ENCODE measurements at regions not wholly inside any gene's neighbourhood (a gene's known extent, or its start where the extent isn't known, plus 50 kb on each side); places are given as distances from the start of the nearest gene placed in this dataset.

GRCh38 chr6:11393713-11394627 lies 143.6 kb upstream of the TMEM170B start:
- intact Hi-C loops (cut with DNase I), result no loop called here
- DNase-seq (ENCODE audit: missing footprints) (no peak), ATAC-seq (no peak)

DNA sequence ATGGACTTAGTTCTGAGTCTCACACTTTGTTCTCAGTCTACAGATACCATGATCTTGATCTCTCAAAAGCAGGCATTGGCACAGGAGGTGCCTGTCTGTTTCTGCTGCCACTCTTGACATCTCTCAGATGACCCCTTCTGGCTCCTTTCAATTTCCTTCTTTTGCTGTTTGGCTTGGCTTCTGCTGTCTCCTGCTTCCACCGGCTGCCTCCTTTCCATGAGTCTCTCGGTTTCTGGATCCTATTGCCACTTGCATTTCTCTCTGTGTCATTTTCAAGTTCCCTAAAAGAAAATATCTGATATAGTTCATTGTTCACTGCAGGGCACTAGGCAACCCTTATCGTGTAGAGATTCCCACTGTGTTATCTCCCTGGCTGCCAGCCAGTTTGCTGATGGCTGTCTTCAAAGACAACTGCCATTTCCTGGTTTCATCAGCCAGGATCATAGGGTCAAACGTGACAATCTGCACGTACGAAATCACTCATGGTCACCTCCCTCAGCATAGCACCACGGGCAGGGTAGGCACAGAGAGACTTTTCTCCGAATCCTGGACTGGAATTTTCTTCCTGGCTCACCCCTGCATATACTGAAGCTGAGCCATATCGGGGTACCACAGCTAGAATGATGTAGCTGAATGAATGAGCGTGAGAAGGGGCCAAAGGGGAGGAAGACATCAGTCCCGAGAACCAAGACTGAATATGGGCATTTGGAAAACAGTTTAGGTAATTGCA lies 144.6 kb upstream of the TMEM170B start:
- intact Hi-C loops (cut with DNase I), result no loop called here
- DNase-seq (ENCODE audit: missing footprints) (no peak), ATAC-seq (peak; percentile 23)

DNA sequence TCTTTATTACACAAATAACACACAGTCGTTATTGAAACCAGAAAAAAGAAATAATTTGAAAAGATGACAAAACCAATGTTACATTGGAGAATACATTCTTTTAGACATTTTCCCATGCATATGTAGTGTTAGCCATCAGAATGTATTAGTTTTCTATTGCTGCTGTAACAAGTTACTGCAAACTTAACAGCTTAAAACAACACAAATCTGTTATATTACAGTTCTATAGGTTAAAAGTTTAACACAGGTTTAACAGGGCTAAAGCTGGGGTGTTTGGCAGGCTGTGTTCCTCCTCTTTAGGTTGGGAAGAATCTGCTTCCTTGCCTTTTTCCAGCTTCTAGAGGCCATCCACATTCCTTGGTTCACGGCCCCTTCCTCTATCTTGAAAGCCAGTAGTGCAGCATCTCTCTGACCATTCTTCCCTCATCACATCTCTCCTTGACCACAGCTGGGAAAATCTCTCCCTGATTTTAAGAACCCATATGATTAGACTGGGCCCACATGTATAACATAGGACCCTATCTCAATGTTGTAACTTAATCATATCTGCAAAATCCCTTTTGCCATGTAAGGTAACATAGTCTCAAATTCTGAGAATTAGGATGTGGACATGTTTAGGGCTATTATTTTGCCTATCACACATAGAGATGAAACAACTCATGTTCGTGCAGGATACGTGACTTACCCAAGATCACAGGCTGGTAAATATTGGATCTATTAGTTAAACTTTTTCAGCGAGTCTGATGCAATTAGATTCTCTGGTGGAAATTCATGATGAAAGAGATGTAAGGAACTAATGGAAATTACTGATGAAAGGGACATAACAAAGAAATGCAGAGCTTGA lies 145.4 kb upstream of the TMEM170B start:
- intact Hi-C loops (cut with DNase I), result no loop called here
- ATAC-seq (no peak), DNase-seq (ENCODE audit: missing footprints) (no peak)

DNA sequence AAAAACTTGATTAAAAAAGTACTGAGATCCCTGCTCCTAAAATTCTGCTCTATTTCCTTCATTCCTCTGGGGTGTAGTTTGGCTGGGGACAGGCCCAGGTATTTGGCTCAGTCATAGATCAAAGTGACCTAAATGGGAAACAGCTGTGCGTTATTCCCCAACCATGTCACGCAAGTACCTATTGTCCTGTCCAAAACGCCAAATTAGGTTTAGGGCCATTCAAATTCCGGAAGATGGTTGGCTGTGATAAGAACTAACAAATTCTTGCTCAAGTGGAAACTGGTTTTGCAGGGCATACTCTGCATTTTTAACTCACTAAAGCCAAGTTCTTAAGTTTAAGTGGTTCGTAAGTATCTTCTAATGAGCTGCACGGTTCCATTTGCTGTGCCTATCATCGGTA lies 147.6 kb upstream of the TMEM170B start:
- intact Hi-C loops (cut with DNase I), result no loop called here
- no peak for ATAC-seq
- no peak for DNase-seq (ENCODE audit: missing footprints)

DNA sequence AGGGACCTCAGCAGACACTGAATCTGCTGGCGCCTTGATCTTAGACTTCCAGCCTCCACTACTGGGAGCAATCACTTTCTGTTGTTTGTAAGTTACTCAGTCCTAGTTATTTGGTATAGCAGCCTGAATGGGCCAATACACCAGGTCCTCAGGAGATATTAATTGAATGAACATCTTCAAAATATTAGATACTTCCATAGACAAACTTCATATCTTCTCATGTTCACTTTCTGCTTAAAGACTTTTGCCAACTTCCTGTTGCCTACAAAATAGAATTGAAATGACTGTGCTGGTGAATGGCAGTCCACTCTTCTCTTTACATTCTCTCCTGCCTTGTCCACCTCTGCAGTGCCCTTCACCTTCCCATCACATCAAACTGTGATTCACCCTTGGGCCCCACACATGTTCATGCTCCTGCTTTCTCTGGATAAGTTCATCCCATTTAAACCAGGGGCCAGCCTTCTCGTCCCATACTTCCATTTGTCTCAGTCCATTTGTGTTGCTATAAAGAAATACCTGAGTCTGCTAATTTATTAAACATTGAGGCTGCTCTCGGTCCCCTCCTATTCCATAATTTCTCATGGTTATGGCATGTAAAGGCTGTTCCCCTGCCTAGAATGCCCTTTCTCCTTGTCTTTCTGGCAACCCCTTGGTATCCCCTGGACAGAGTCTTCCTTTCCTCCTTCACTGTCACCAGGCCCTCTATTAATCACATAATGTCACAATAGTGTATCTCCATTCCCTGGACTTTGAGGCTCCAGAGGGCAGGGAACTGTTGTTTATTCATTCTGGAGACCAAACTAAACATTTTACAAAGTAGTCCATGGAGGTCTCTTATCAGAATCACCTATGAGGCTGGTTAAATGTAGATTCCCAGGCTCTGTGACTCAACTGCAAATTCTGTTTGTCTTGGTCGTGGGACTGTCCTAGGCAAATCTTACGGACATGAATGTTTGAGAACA lies 148.3 kb upstream of the TMEM170B start:
- intact Hi-C loops (cut with DNase I), result no loop called here

DNA sequence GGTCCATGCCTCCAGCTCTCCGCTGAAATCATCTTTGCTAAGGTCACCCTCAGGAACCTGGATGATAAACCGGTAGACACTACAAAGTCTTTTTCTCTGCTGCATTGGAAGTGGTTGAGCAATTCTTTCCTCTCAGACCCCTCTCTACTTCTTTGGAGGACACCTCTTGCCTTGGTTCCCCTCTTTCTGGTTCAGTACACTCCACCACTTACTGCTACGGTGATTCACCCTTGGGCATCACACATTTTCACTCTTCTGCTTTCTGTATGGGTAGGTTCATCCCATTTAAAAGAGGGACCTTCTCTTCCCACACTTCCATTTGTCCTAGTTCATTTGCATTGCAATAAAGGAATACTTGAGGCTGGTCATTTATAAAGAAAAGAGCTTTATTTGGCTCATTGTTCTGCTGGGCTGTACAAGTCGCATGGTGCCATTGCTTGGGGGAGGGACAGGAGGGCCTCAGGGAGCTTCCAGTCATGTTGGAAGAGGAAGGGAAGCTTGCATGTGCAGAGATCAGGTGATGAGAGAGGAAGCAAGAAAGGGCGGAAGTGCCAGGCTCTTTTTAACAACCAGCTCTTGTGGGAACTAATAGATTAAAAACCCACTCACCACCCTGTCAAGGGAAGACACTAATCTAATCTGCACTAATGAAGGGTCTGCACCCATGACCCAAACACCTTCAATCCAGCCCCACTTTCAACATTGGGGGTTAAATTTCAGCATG lies 149.7 kb upstream of the TMEM170B start:
- intact Hi-C loops (cut with DNase I), result no loop called here
- ATAC-seq (no peak), DNase-seq (ENCODE audit: missing footprints) (no peak)

More for the DNA sequence above, 148.3 kb upstream of the TMEM170B start:
- no peak for DNase-seq (ENCODE audit: missing footprints)
- no peak for ATAC-seq

DNA sequence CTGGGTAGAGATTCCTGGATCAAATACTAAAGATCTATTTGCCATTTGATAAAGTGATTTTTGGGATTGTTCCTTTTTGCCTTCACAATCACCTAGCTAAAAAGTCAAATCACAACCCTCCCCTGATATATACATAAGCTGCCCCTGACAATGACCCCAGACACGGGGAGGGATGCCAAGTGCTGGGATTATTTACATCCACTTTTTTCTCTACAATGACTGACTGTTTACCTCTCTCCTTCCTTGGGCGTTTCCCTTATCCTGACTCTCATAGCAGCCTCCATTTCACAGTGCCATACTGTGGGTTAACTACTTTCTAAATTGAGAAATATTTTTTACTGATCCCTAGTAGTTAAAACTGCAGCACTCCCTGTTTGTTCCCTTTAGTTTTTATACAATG lies 150.8 kb upstream of the TMEM170B start:
- DNase-seq (ENCODE audit: missing footprints) (no peak), ATAC-seq (no peak)
- intact Hi-C loops (cut with DNase I), result no loop called here

- intact Hi-C loops (cut with DNase I), result no loop called here
- ATAC-seq (no peak), DNase-seq (ENCODE audit: missing footprints) (no peak)
Observed at GRCh38 chr6:11386323-11386722, 151.2 kb upstream of the TMEM170B start.

GRCh38 chr6:11384531-11385309 lies 152.3 kb upstream of the NEDD9 start:
- ATAC-seq (no peak), DNase-seq (ENCODE audit: missing footprints) (no peak)
- intact Hi-C loops (cut with DNase I), result no loop called here

DNA sequence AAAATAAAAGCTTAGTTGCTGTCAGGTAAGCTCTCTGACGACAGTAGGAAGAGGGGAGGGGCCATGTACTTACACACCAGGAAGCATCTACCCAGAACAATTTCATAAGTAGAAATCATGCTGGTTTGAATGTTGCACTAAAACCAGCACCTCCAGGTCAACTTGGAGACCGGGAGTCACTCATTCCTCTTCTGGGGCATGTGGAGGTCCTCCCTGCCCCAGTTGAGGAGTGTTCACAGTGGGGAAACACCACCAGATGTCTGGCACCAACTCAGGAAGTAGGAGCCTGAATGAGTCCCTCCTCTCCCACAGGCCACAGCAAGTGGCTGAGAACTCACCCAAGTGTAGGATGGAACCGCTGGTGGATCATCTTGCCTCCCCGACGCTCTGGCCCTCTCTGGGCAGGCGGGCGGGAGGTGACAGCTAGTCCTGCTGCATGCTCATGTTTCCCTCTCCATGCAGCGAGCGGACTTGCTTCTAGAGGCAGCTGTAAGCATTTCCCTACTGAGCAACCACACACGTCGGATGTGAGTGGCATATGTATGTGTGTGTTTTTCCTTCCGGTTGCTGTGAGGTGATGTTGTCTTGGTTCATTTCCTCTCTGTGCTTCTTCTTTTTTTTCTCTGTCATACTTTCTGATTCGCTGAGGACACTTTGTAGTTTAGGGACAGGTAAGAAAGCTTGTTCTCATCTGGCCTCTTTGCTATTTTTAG lies 149.5 kb upstream of the NEDD9 start:
- DNase-seq (ENCODE audit: missing footprints) (peak; percentile 79), ATAC-seq (peak; percentile 73)
- intact Hi-C loops (cut with DNase I), result no loop called here

DNA sequence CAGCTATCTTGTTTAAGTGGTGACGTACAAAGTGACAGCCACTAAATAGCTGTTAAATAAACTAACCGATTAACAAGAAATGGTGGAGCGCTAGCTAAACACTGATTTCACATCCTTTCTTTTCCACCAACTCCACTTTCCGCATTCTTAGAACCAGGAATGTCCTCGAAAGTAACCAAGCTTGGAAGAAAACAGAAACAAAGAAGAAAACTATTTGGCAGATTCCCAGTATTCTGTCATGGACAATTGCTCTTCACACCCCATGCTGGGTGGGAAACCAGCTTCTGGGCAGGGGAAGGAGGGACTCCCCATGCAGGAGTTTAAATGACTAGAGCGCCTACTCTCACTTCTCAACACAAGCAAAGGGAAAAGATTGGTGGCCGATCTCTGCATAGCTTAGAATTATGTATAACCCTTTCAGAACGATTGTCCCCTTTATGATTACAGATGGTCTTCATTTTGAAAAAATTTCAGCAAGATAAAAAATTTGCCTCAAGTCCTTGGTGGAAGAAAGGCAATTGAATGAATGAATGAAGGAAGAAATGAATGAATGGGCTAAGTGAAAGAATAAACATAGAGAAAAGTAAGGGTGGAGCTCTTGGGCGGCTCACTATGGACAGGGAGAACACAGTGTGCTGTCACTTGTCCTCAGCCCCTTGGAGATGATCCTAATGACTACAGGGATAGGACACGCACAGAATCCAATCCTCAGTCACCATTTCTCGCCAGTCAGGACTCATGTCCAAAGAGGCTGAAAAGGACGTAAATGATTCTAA lies 148.7 kb upstream of the NEDD9 start:
- intact Hi-C loops (cut with DNase I), result no loop called here
- no peak for DNase-seq (ENCODE audit: missing footprints)
- ATAC-seq, result no peak

DNA sequence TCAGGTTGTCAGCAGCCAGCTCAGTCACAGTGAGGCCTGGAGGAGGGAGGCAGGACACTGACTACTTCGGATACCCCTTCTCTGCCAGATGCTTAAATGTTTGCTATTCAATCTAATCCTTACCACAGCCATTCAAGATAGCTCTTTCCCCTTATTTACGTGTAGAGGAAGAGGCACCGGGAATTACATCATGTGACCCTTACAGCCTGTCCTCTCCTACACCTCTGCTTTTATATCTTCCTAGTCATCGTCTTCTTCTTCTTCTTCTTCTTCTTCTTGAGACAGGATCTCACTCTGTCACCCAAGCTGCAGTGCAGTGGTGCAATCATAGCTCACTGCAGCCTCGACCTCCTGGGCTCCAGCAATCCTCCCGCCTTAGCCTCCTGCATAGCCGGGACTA lies 148.1 kb upstream of the NEDD9 start:
- ATAC-seq, result no peak
- intact Hi-C loops (cut with DNase I), result no loop called here

DNA sequence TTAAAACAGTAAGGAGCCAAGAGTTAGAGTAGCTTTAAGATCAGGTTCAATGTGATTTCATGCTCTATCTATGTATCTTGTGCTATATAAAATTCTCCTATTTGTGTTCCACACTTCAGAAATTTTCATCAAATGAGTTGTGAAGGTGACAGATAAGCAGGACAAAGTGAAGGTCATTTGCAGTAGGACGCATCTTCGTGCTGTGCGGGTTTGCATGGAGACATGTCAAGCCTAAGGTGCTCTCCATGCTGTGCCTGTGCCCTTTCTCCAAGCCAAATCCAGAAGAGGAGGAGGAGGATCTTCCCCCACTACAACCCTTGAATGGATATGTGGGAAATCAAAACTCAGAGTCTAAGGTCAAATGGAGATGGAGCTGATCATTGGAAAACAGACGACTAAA lies 147.3 kb upstream of the NEDD9 start:
- DNase-seq (ENCODE audit: missing footprints) (no peak), ATAC-seq (no peak)
- intact Hi-C loops (cut with DNase I), result no loop called here

More for the DNA sequence above, 148.1 kb upstream of the NEDD9 start:
- DNase-seq (ENCODE audit: missing footprints), result no peak

GRCh38 chr6:11378639-11379038 lies 146.2 kb upstream of the NEDD9 start:
- ATAC-seq, result no peak
- no peak for DNase-seq (ENCODE audit: missing footprints)
- intact Hi-C loops (cut with DNase I), result no loop called here
